ENCODE measurements at regions not wholly inside any gene's neighbourhood (a gene's known extent, or its start where the extent isn't known, plus 50 kb on each side); places are given as distances from the start of the nearest gene placed in this dataset.

DNA sequence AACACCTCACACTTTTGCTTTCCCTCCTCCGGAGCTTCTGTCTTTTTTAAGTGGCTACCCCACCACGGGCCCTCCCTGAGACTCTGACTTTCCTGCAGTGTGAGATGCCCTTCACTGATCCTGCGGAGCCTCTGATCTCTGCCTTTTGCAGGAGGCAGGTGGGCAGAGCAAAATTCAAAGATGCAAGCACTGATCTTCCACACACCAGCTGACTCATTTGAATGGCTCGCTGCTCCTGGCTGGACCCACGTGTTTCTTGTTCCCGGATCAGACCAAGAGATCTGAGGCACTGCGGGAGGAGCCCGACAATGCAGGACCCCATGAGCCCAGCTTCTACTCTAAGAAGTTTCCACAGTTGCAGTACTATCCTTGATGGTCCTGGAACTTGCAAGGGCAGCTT, 1607.9 kb upstream of the TENM3 start:
- Histone ChIP-seq H3K4me1 (ENCODE audit: low read length) (no peaks in the 10 kb centered on the region), H3K36me3 (replicated peaks; ENCODE audit: insufficient read depth, low read length) (no peaks in the 10 kb centered on the region), H3K79me2 (ENCODE audit: low read length) (no peaks in the 10 kb centered on the region), H4K20me1 (ENCODE audit: insufficient read depth, low read length) (no peaks in the 10 kb centered on the region), H3K9ac (ENCODE audit: low read length) (no peak overlapping the region), H3K4me2 (ENCODE audit: low read depth, low read length) (no peak overlapping the region), H3K27ac (ENCODE audit: low read length) (no peak overlapping the region), H3K9me3 (replicated peaks; ENCODE audit: insufficient read depth, low read length) (no peaks in the 10 kb centered on the region), H3F3A (ENCODE audit: insufficient read depth, low read length) (no peaks in the 10 kb centered on the region), H3K4me3 (ENCODE audit: low read length) (no peak overlapping the region), H3K9me2 (replicated peaks; ENCODE audit: insufficient read depth, low read length) (no peaks in the 10 kb centered on the region), H2AFZ (ENCODE audit: low read length) (no peak overlapping the region), H3K27me3 (replicated peaks; ENCODE audit: insufficient read depth, low read length) (no peaks in the 10 kb centered on the region)
- DNase-seq = no peak
- TF ChIP-seq EZH2 (optimal IDR thresholded peaks at IDR 0.05; ENCODE audit: low read depth, low read length) (no peak), EZH2phosphoT487 (IDR thresholded peaks at IDR 0.05; ENCODE audit: low read length) (no peak)
- TF ChIP-seq, protein P1, sequence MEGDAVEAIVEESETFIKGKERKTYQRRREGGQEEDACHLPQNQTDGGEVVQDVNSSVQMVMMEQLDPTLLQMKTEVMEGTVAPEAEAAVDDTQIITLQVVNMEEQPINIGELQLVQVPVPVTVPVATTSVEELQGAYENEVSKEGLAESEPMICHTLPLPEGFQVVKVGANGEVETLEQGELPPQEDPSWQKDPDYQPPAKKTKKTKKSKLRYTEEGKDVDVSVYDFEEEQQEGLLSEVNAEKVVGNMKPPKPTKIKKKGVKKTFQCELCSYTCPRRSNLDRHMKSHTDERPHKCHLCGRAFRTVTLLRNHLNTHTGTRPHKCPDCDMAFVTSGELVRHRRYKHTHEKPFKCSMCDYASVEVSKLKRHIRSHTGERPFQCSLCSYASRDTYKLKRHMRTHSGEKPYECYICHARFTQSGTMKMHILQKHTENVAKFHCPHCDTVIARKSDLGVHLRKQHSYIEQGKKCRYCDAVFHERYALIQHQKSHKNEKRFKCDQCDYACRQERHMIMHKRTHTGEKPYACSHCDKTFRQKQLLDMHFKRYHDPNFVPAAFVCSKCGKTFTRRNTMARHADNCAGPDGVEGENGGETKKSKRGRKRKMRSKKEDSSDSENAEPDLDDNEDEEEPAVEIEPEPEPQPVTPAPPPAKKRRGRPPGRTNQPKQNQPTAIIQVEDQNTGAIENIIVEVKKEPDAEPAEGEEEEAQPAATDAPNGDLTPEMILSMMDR (IDR thresholded peaks at IDR 0.05; ENCODE audit: low read length) = no peak

DNA sequence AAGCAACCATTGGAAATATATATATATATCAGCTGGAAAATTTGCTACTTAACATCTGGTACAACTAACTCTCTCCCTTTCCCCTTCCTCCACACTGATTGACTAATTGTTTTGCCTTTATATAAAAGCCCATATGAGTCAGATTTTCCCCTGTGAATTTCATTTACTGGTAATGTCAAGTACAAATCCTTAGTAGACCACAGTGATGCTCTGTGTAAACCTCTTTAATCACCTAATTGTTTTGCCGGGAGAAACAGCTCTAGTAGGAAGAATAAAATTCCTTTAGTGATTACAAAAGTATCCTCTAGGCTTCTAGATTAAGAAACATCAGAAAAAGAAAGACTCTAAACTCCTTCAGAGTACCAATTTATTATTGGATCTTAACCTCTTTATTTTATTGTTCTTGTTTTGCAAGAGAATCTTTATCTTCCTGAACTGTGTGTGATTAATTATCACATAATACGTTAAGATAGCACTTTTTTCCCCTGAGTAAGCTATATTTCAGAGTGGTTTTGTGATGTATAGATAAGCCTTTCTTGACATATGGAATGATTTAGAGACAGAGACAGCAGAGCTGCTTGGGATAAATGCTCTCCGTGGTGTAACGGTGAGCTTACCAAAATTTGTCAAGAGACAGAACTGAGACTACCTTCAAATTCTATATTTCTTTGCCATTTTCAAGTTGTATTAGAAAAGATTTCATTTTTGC, 1606.4 kb upstream of the TENM3 start:
- Histone ChIP-seq H4K20me1 (ENCODE audit: insufficient read depth, low read length) (no peaks in the 10 kb centered on the region), H3K4me1 (ENCODE audit: low read length) (no peaks in the 10 kb centered on the region), H3K79me2 (ENCODE audit: low read length) (no peaks in the 10 kb centered on the region), H3F3A (ENCODE audit: insufficient read depth, low read length) (no peaks in the 10 kb centered on the region), H3K4me2 (ENCODE audit: low read depth, low read length) (no peak overlapping the region), H3K9me2 (replicated peaks; ENCODE audit: insufficient read depth, low read length) (no peaks in the 10 kb centered on the region), H3K27ac (ENCODE audit: low read length) (no peak overlapping the region), H3K27me3 (replicated peaks; ENCODE audit: insufficient read depth, low read length) (no peaks in the 10 kb centered on the region), H3K9me3 (replicated peaks; ENCODE audit: insufficient read depth, low read length) (no peaks in the 10 kb centered on the region), H3K9ac (ENCODE audit: low read length) (no peak overlapping the region), H3K36me3 (replicated peaks; ENCODE audit: insufficient read depth, low read length) (no peaks in the 10 kb centered on the region), H2AFZ (ENCODE audit: low read length) (no peak overlapping the region), H3K4me3 (ENCODE audit: low read length) (no peak overlapping the region)
- no peak for DNase-seq
- TF ChIP-seq EZH2phosphoT487 (IDR thresholded peaks at IDR 0.05; ENCODE audit: low read length) (no peak), EZH2 (optimal IDR thresholded peaks at IDR 0.05; ENCODE audit: low read depth, low read length) (no peak)
- TF ChIP-seq, protein P1 (IDR thresholded peaks at IDR 0.05; ENCODE audit: low read length) = no peak

DNA sequence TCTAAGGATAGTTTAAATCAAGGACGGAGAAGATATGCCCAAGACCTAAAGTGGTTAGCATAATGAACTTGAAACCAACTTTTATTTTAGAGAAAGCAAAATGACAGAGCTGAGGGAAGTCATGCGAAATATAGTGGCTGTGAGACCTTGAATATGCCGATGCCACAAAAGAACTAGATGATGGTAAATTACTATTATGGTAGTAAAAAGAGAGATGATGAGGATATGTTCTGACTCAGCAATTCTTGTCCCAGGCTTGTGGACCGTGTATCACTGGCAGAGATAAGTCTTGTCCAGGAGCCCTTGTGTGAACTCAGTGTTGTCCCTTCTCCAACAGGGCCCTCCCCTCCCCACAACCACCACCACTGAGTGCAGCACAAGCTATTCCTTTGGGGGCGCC, 1605.6 kb upstream of the TENM3 start:
- Histone ChIP-seq H2AFZ (ENCODE audit: low read length) (no peak overlapping the region), H3K27me3 (replicated peaks; ENCODE audit: insufficient read depth, low read length) (no peaks in the 10 kb centered on the region), H3K4me2 (ENCODE audit: low read depth, low read length) (no peak overlapping the region), H3K4me3 (ENCODE audit: low read length) (no peak overlapping the region), H3K9me2 (replicated peaks; ENCODE audit: insufficient read depth, low read length) (no peaks in the 10 kb centered on the region), H3K4me1 (ENCODE audit: low read length) (no peaks in the 10 kb centered on the region), H3K27ac (ENCODE audit: low read length) (no peak overlapping the region), H3K79me2 (ENCODE audit: low read length) (no peaks in the 10 kb centered on the region), H3K9ac (ENCODE audit: low read length) (no peak overlapping the region), H3K36me3 (replicated peaks; ENCODE audit: insufficient read depth, low read length) (no peaks in the 10 kb centered on the region), H4K20me1 (ENCODE audit: insufficient read depth, low read length) (no peaks in the 10 kb centered on the region), H3K9me3 (replicated peaks; ENCODE audit: insufficient read depth, low read length) (no peaks in the 10 kb centered on the region), H3F3A (ENCODE audit: insufficient read depth, low read length) (no peaks in the 10 kb centered on the region)
- TF ChIP-seq, protein P1 (IDR thresholded peaks at IDR 0.05; ENCODE audit: low read length) = no peak
- no peak for TF ChIP-seq EZH2phosphoT487 (IDR thresholded peaks at IDR 0.05; ENCODE audit: low read length)
- TF ChIP-seq EZH2 (optimal IDR thresholded peaks at IDR 0.05; ENCODE audit: low read depth, low read length) = no peak
- DNase-seq = no peak

All from MM.1S (cell line).